HepG2 (cell line): ENCODE measurements at regions not wholly inside any gene's neighbourhood (a gene's known extent, or its start where the extent isn't known, plus 50 kb on each side); places are given as distances from the start of the nearest gene placed in this dataset.

Experiments used
- ATAC-seq: fragments of 200-7000 bp; cut with Tn5 transposase; 3 replicates; pipeline ENCODE4 v1.9.1; 2020; ENCODE audit warnings: mild to moderate bottlenecking, moderate library complexity
- BruUV-seq: library from RNA; stranded (reverse); fragments of 400-500 nt; replicated peaks from 2 replicates; lab custom pipeline; 2021; lab: Mats Ljungman, UMichigan
- CTCF ChIA-PET: fragments of 300-600 bp; formaldehyde crosslinking; extraction: SDS; loops from one replicate; lab custom pipeline; 2021; ENCODE audit warnings: low total read pairs, inconsistent platforms, low intra/inter-chr PET ratio; lab: Yijun Ruan, JAX
- POLR2A ChIA-PET: fragments of 350-600 bp; sonication (Branson Sonifier 250); formaldehyde crosslinking; loops from one replicate; lab custom pipeline; 2020; ENCODE audit warnings: antibody characterized with exemption, inconsistent platforms; lab: Yijun Ruan, JAX
- DNase-seq: peaks from one replicate; pipeline ENCODE4 v3.0.0-alpha.2; 2015; ENCODE audit warnings: low spot score
- FAIRE-seq: peaks from 3 replicates; lab custom pipeline; 2011; peaks lifted over from hg19 to GRCh38; lab: Jason Lieb, UNC
- H2AFZ ChIP-seq: one replicate; pipeline ENCODE4 v1.6.1; 2011; ENCODE audit warnings: low read length, inconsistent platforms
- H3K27ac ChIP-seq: fragments of 300-600 bp; 3 replicates; pipeline ENCODE4 v1.8.0; 2011; ENCODE audit warnings: mixed run types, mild to moderate bottlenecking, mixed read lengths, low read length, inconsistent platforms; ENCODE audit not compliant: insufficient read depth; ENCODE audit errors: extremely low read length
- H3K27me3 ChIP-seq, 2 experiments: fragments of 200-600 bp in 1 of 2; 2 replicates in 1 of 2; 3 replicates in 1 of 2; pipeline versions ENCODE4 v1.6.0 to v1.8.0; 2011; ENCODE audit warnings: low read length in 2 of 2, mild to moderate bottlenecking in 2 of 2, moderate library complexity in 2 of 2, inconsistent platforms in 1 of 2; ENCODE audit not compliant: insufficient read depth in 2 of 2, control insufficient read depth in 1 of 2
- H3K36me3 ChIP-seq, 2 experiments: fragments of 200-600 bp in 1 of 2; replicated peaks in 1 of 2; 2 replicates in 1 of 2; 3 replicates in 1 of 2; pipeline versions ENCODE4 v1.5.1 to v1.8.0; 2011; ENCODE audit warnings: low read length in 2 of 2, inconsistent platforms in 1 of 2; ENCODE audit not compliant: insufficient read depth in 2 of 2, control insufficient read depth in 1 of 2
- H3K4me1 ChIP-seq: 2 replicates; pipeline ENCODE4 v1.5.1; 2012; ENCODE audit warnings: low read length, inconsistent platforms; ENCODE audit not compliant: insufficient read depth
- H3K4me2 ChIP-seq: 2 replicates; pipeline ENCODE4 v1.6.0; 2011; ENCODE audit warnings: low read depth, low read length, inconsistent platforms
- H3K4me3 ChIP-seq, 3 experiments: fragments of 200-600 bp in 1 of 3; sonication (generic), shearing (Covaris generic) in 1 of 3; replicated peaks in 1 of 3; 2 replicates each; pipeline ENCODE4 v1.5.1; 2011 to 2016; ENCODE audit warnings: low read length in 3 of 3, inconsistent platforms in 2 of 3, low read depth in 2 of 3, mild to moderate bottlenecking in 2 of 3, control low read depth in 1 of 3, mixed read lengths in 1 of 3; ENCODE audit not compliant: insufficient read depth in 1 of 3
- H3K79me2 ChIP-seq: one replicate; pipeline ENCODE4 v1.6.1; 2011; ENCODE audit warnings: low read length, inconsistent platforms; ENCODE audit not compliant: insufficient read depth
- H3K9ac ChIP-seq: 2 replicates; pipeline ENCODE4 v1.6.0; 2011; ENCODE audit warnings: mild to moderate bottlenecking, low read depth, low read length, inconsistent platforms; ENCODE audit not compliant: insufficient read depth
- H3K9me3 ChIP-seq: 2 replicates; pipeline ENCODE4 v1.5.1; 2012; ENCODE audit warnings: mild to moderate bottlenecking, low read length
- H4K20me1 ChIP-seq: 2 replicates; pipeline ENCODE4 v1.6.0; 2011; ENCODE audit warnings: inconsistent platforms, mild to moderate bottlenecking, low read length, moderate library complexity; ENCODE audit not compliant: insufficient read depth
- CBX5 ChIP-seq: sonication (generic); formaldehyde crosslinking; IDR thresholded peaks from 2 replicates; pipeline ENCODE4 v1.4.0; 2020; ENCODE audit warnings: missing genetic modification reagents, borderline replicate concordance
- MBNL3 ChIP-seq: fragments of 250-450 bp; sonication (Bioruptor Pico); conservative IDR thresholded peaks from 2 replicates; pipeline ENCODE4 v1.8.0; 2022; ENCODE audit warnings: mild to moderate bottlenecking, inconsistent platforms
- MTA1 ChIP-seq: sonication (generic); formaldehyde crosslinking; IDR thresholded peaks from 2 replicates; pipeline ENCODE4 v1.4.0; 2020; ENCODE audit warnings: missing genetic modification reagents, mild to moderate bottlenecking, borderline replicate concordance
- RBFOX2 ChIP-seq: fragments of 200-400 bp; formaldehyde crosslinking; IDR thresholded peaks from 2 replicates; pipeline ENCODE4 v1.6.1; 2017; ENCODE audit warnings: low read depth, mild to moderate bottlenecking, low read length
- RXRA ChIP-seq: sonication (generic); formaldehyde crosslinking; IDR thresholded peaks from 2 replicates; pipeline ENCODE4 v1.5.1; 2020; ENCODE audit warnings: missing genetic modification reagents
- SMARCE1 ChIP-seq: fragments of 450-650 bp; IDR thresholded peaks from 2 replicates; pipeline ENCODE4 v1.6.1; 2017; ENCODE audit warnings: borderline replicate concordance
- ZNF207 ChIP-seq: fragments of 450-650 bp; IDR thresholded peaks from 2 replicates; pipeline ENCODE4 v1.6.1; 2016; ENCODE audit warnings: antibody characterized with exemption, borderline replicate concordance
- ZNF674 ChIP-seq: sonication (generic); formaldehyde crosslinking; IDR thresholded peaks from 2 replicates; pipeline ENCODE4 v1.5.0; 2020; ENCODE audit warnings: low read depth, mild to moderate bottlenecking, missing genetic modification reagents
- WGBS: methylation state at CpG from one replicate; pipeline ENCODE4 v1.1.6; 2017; ENCODE audit warnings: low lambda C conversion rate; 5-methylcytosine and 5-hydroxymethylcytosine counted together
- in situ Hi-C: cut with HindIII; loops from 2 replicates; pipeline ENCODE4 v1.10.0; 2017; ENCODE audit warnings: low pct_unique_long_range_greater_than_20kb; ENCODE audit not compliant: extremely low pct_ligation_motif_present
- intact Hi-C: fragments of 100-400 bp; cut with micrococcal nuclease; formaldehyde crosslinking; loops from one replicate; pipeline ENCODE4 v1.10.0; 2022; ENCODE audit not compliant: unreplicated experiment
- TF ChIP-seq, protein P1 (sequence below): sonication (generic); formaldehyde crosslinking; IDR thresholded peaks from 2 replicates; pipeline ENCODE4; 2020; ENCODE audit warnings: missing genetic modification reagents, mild to moderate bottlenecking, borderline replicate concordance

- no peak overlapping the region for H3K4me3 ChIP-seq
- POLR2A ChIA-PET = no interaction called here
- no peaks in the 10 kb centered on the region for H4K20me1 ChIP-seq
- FAIRE-seq (no peak), ATAC-seq (no peak), DNase-seq (no peak)
- H2AFZ ChIP-seq = no peak overlapping the region
- H3K79me2 ChIP-seq = no peaks in the 10 kb centered on the region
- no peak overlapping the region for H3K4me2 ChIP-seq
- intact Hi-C loops (no loop called here), in situ Hi-C loops (no loop called here)
- CTCF ChIA-PET = no interaction called here
- no peaks in the 10 kb centered on the region for H3K9me3 ChIP-seq
- H3K4me1 ChIP-seq = no peaks in the 10 kb centered on the region
- no peak overlapping the region for H3K9ac ChIP-seq
- no peak overlapping the region for H3K27ac ChIP-seq
- TF ChIP-seq CBX5 (CRISPR knock-in tag) (no peak), ZNF207 (no peak), MBNL3 (no peak), RXRA (CRISPR knock-in tag) (no peak), MTA1 (no peak), SMARCE1 (no peak), ZNF674 (CRISPR knock-in tag) (no peak), RBFOX2 (no peak)
- TF ChIP-seq, protein P1, sequence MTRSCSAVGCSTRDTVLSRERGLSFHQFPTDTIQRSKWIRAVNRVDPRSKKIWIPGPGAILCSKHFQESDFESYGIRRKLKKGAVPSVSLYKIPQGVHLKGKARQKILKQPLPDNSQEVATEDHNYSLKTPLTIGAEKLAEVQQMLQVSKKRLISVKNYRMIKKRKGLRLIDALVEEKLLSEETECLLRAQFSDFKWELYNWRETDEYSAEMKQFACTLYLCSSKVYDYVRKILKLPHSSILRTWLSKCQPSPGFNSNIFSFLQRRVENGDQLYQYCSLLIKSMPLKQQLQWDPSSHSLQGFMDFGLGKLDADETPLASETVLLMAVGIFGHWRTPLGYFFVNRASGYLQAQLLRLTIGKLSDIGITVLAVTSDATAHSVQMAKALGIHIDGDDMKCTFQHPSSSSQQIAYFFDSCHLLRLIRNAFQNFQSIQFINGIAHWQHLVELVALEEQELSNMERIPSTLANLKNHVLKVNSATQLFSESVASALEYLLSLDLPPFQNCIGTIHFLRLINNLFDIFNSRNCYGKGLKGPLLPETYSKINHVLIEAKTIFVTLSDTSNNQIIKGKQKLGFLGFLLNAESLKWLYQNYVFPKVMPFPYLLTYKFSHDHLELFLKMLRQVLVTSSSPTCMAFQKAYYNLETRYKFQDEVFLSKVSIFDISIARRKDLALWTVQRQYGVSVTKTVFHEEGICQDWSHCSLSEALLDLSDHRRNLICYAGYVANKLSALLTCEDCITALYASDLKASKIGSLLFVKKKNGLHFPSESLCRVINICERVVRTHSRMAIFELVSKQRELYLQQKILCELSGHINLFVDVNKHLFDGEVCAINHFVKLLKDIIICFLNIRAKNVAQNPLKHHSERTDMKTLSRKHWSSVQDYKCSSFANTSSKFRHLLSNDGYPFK = no peak
- WGBS = 11% methylated on average over 4 of the region's 4 CpGs
- no peaks in the 10 kb centered on the region for H3K27me3 ChIP-seq
- H3K36me3 ChIP-seq = no peaks in the 10 kb centered on the region
- no TSS peak for BruUV-seq
Observed at GRCh38 chr18:27762054-27762453, 414.9 kb downstream of the CDH2 start.
